Tibial nerve (tissue), 4 donors: ENCODE measurements at regions not wholly inside any gene's neighbourhood (a gene's known extent, or its start where the extent isn't known, plus 50 kb on each side); places are given as distances from the start of the nearest gene placed in this dataset.

Experiments
- CTCF ChIP-seq, 5 experiments: fragments of 200-600 bp in 3 of 5; fragments of 450-650 bp in 2 of 5; sonication (generic) in 3 of 5; IDR thresholded peaks; one replicate each; pipeline ENCODE4 v1.5.1; 2016 to 2019; ENCODE audit warnings: antibody characterized with exemption in 5 of 5, mild to moderate bottlenecking in 3 of 5, moderate library complexity in 2 of 5
- EP300 ChIP-seq, 2 donors: sonication (generic); formaldehyde crosslinking; IDR thresholded peaks; one replicate each; pipeline ENCODE4 v1.6.1; 2017; ENCODE audit warnings: antibody characterized with exemption in 2 of 2, mild to moderate bottlenecking in 1 of 2
- POLR2A ChIP-seq, 2 donors: fragments of 450-650 bp; IDR thresholded peaks; one replicate each; pipeline ENCODE4 v1.6.1; 2017; ENCODE audit warnings: antibody characterized with exemption in 2 of 2, mild to moderate bottlenecking in 2 of 2, moderate library complexity in 2 of 2

GRCh38 chr21:23789864-23790263 lies 1817.4 kb downstream of the MRPL39 start:
- TF ChIP-seq CTCF (IDR thresholded peaks at IDR 0.05) (no peak), EP300 (IDR thresholded peaks at IDR 0.05) (no peak), POLR2A (IDR thresholded peaks at IDR 0.05) (no peak)
